Caco-2 (cell line): ENCODE measurements at regions not wholly inside any gene's neighbourhood (a gene's known extent, or its start where the extent isn't known, plus 50 kb on each side); places are given as distances from the start of the nearest gene placed in this dataset.
"Not testable (repeated sequence)": the region's sequence is repeated elsewhere in the genome, so short reads cannot be mapped to it uniquely, and the experiment has no call there.

Source experiments
- BruUV-seq: library from RNA; stranded (reverse); fragments of 400-500 nt; replicated peaks from 2 replicates; lab custom pipeline; 2021; lab: Mats Ljungman, UMichigan
- CTCF ChIA-PET: fragments of 300-600 bp; sonication (Branson Sonifier 250); formaldehyde crosslinking; loops from one replicate; lab custom pipeline; 2022; ENCODE audit warnings: antibody characterized with exemption; lab: Charles Lee
- POLR2A ChIA-PET: fragments of 300-600 bp; sonication (Branson Sonifier 250); formaldehyde crosslinking; loops from one replicate; lab custom pipeline; 2022; ENCODE audit warnings: antibody characterized with exemption; lab: Charles Lee
- DNase-seq, 2 experiments: peaks; one replicate each; pipeline versions ENCODE4 v3.0.0 to v3.0.0-alpha.2; 2020 to 2022
- H3K27me3 ChIP-seq: replicated peaks from 2 replicates; pipeline ENCODE4 v1.6.0; 2011; ENCODE audit warnings: low read length; ENCODE audit not compliant: control insufficient read depth, insufficient read depth
- H3K36me3 ChIP-seq: 2 replicates; pipeline ENCODE4 v1.5.1; 2011; ENCODE audit warnings: low read length; ENCODE audit not compliant: control insufficient read depth, insufficient read depth
- H3K4me1 ChIP-seq: fragments of 250-450 bp; sonication (Bioruptor Pico); 2 replicates; pipeline ENCODE4 v1.5.1; 2020; ENCODE audit warnings: mild to moderate bottlenecking
- H3K4me3 ChIP-seq: 2 replicates; pipeline ENCODE4 v1.5.1; 2011; ENCODE audit warnings: low read depth, mild to moderate bottlenecking, control low read depth, low read length
- H3K9me3 ChIP-seq: fragments of 250-450 bp; sonication (Bioruptor Pico); 2 replicates; pipeline ENCODE4 v1.5.1; 2020; ENCODE audit warnings: mild to moderate bottlenecking, moderate library complexity
- H3K27ac Mint-ChIP-seq: one replicate; pipeline ENCODE4 v1.8.0; 2022; ENCODE audit warnings: mixed read lengths; ENCODE audit not compliant: unreplicated experiment
- H3K27me3 Mint-ChIP-seq: one replicate; pipeline ENCODE4 v1.8.0; 2022; ENCODE audit warnings: mixed read lengths; ENCODE audit not compliant: insufficient read depth, unreplicated experiment
- H3K36me3 Mint-ChIP-seq: one replicate; pipeline ENCODE4 v1.8.0; 2022; ENCODE audit warnings: mild to moderate bottlenecking, mixed read lengths; ENCODE audit not compliant: insufficient read depth, unreplicated experiment
- H3K4me1 Mint-ChIP-seq: one replicate; pipeline ENCODE4 v1.8.0; 2022; ENCODE audit warnings: low read depth, mixed read lengths; ENCODE audit not compliant: unreplicated experiment
- H3K4me3 Mint-ChIP-seq: one replicate; pipeline ENCODE4 v1.8.0; 2022; ENCODE audit warnings: mild to moderate bottlenecking, moderate library complexity, mixed read lengths; ENCODE audit not compliant: unreplicated experiment
- H3K9me3 Mint-ChIP-seq: one replicate; pipeline ENCODE4 v1.8.0; 2022; ENCODE audit warnings: mixed read lengths; ENCODE audit not compliant: unreplicated experiment
- intact Hi-C: fragments of 100-400 bp; cut with micrococcal nuclease; formaldehyde crosslinking; loops from one replicate; pipeline ENCODE4 v1.10.0; 2022; ENCODE audit not compliant: unreplicated experiment
- TF ChIP-seq, protein P1 (sequence below), 2 experiments: fragments of 200-600 bp in 1 of 2; IDR thresholded peaks; 1 replicate in 1 of 2; 2 replicates in 1 of 2; pipeline versions ENCODE4 v1.5.1 to v1.8.0; 2011 to 2022; ENCODE audit warnings: antibody characterized with exemption in 1 of 2, control low read depth in 1 of 2, inconsistent platforms in 1 of 2, low read depth in 1 of 2, low read length in 1 of 2, mild to moderate bottlenecking in 1 of 2, moderate library complexity in 1 of 2; ENCODE audit not compliant: insufficient read depth in 1 of 2, severe bottlenecking in 1 of 2, unreplicated experiment in 1 of 2

DNA sequence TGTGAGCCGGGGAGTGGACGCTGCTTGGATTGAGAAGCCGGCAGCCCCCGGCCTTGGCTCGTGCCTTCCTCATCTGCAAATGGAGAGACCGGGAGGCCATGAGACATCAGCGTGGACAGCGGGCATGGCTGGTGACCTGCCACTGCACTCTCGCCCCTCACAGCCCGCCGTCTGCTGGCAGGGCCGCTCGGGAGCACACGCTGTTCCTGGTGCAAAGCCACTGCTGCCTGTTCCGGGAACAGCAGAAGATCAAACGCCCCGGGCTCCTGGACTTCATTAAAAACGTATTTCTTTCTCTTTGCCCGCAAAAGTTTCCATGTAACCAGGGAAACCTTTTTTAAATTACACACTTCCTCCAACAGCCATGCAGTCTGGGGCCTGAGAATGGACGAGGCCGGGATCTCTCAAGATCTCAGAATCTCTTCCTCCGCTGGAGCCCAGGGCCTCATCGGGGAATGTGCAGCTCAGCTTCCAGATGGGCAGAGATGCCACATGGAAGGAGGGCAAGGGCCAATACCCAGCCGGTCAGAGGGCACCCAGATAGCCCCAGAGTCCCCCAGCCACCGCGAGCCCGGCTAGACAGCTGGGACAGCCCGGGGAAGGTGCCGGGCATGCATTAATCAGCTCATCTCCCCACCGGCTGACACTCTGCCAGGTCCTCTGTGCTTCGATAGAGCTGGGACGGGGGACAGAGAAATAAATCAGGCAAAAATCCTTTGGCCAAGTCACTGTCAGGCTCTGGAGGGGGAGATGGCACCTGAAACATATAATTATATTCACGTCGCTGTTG lies 62.8 kb upstream of the PRR5 start:
- H3K27me3 Mint-ChIP-seq: no peaks in the 10 kb centered on the region
- BruUV-seq: no TSS peak
- Histone ChIP-seq H3K4me3 (no peak overlapping the region), H3K9me3 (no peaks in the 10 kb centered on the region), H3K4me1 (no peaks in the 10 kb centered on the region), H3K36me3 (no peaks in the 10 kb centered on the region), H3K27me3 (no peaks in the 10 kb centered on the region)
- no peaks in the 10 kb centered on the region for H3K36me3 Mint-ChIP-seq
- no peak for DNase-seq
- H3K9me3 Mint-ChIP-seq: peaks cover 9% of the 10 kb centered on the region
- intact Hi-C loops: no loop called here
- POLR2A ChIA-PET: no interaction called here
- no peak overlapping the region for H3K27ac Mint-ChIP-seq
- TF ChIP-seq, protein P1, sequence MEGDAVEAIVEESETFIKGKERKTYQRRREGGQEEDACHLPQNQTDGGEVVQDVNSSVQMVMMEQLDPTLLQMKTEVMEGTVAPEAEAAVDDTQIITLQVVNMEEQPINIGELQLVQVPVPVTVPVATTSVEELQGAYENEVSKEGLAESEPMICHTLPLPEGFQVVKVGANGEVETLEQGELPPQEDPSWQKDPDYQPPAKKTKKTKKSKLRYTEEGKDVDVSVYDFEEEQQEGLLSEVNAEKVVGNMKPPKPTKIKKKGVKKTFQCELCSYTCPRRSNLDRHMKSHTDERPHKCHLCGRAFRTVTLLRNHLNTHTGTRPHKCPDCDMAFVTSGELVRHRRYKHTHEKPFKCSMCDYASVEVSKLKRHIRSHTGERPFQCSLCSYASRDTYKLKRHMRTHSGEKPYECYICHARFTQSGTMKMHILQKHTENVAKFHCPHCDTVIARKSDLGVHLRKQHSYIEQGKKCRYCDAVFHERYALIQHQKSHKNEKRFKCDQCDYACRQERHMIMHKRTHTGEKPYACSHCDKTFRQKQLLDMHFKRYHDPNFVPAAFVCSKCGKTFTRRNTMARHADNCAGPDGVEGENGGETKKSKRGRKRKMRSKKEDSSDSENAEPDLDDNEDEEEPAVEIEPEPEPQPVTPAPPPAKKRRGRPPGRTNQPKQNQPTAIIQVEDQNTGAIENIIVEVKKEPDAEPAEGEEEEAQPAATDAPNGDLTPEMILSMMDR (IDR thresholded peaks at IDR 0.05; ENCODE audit: insufficient read depth in 1 of 2, low read depth in 1 of 2, low read length in 1 of 2, severe bottlenecking in 1 of 2, unreplicated experiment in 1 of 2): no peak
- no peaks in the 10 kb centered on the region for H3K4me1 Mint-ChIP-seq
- no peak overlapping the region for H3K4me3 Mint-ChIP-seq
- CTCF ChIA-PET: no interaction called here

DNA sequence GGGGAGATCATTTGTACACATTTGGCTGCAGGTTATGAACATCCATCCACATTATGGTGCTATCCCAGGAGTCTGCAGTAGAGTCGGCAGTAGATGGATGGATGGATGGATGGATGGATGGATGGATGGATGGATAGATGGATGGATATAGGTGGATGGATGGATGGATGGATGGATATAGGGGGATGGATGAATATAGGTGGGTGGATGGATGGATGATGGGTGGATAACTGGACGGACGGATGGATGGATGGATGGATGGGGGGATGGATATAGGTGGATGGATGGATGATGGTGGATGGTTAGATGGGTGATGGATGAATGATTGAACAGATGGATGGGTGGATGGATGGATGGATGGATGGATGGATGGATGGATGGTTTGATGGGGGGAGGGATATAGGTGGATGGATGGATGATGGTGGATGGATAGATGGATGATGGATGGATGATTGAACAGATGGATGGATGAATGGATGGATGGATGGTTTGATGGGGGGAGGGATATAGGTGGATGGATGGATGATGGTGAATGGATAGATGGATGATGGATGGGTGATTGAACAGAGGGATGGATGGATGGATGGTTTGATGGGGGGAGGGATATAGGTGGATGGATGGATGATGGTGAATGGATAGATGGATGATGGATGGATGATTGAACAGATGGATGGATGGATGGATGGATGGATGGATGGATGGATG lies 65.3 kb upstream of the PRR5 start:
- CTCF ChIA-PET, H3K27me3 Mint-ChIP-seq: not testable (repeated sequence)

DNA sequence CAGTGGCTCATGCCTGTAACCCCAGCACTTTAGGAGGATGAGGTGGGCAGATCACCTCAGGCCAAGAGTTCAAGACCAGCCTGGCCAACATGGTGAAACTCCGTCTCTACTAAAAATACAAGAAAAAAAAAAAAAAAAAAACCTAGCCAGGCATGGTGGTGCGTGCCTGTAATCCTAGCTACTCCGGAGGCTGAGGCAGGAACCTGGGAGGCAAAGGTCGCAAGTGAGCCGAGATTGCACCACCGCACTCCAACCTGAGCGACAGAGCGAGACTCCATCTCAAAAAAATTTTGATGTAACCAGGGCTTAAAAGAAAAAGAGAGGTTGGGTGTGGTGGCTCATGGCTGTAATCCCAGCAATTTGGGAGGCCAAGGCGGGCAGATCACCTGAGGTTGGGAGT lies 66.4 kb upstream of the PRR5 start:
- H3K4me1 ChIP-seq, H3K27me3 Mint-ChIP-seq, H3K27me3 ChIP-seq, H3K36me3 Mint-ChIP-seq, H3K27ac Mint-ChIP-seq, H3K4me3 ChIP-seq, intact Hi-C loops, BruUV-seq, H3K9me3 ChIP-seq, H3K36me3 ChIP-seq, H3K4me1 Mint-ChIP-seq, DNase-seq, H3K4me3 Mint-ChIP-seq, CTCF ChIA-PET: not testable (repeated sequence)
- POLR2A ChIA-PET: interaction anchor here (0.6 kb wide), 1 partner anchor 580 kb away, joined by 5 read pairs; no protein-coding TSS in a partner anchor
- H3K9me3 Mint-ChIP-seq: peaks cover 17% of the 10 kb centered on the region

More for the DNA sequence above, 65.3 kb upstream of the PRR5 start:
- H3K27ac Mint-ChIP-seq, H3K4me3 Mint-ChIP-seq, H3K27me3 ChIP-seq, H3K9me3 ChIP-seq, H3K4me1 Mint-ChIP-seq, H3K9me3 Mint-ChIP-seq, BruUV-seq, H3K36me3 ChIP-seq, POLR2A ChIA-PET, H3K4me1 ChIP-seq, DNase-seq, H3K4me3 ChIP-seq, intact Hi-C loops, H3K36me3 Mint-ChIP-seq: not testable (repeated sequence)
